Aorta (tissue), 5 donors: ENCODE measurements at regions not wholly inside any gene's neighbourhood (a gene's known extent, or its start where the extent isn't known, plus 50 kb on each side); places are given as distances from the start of the nearest gene placed in this dataset.

Experiments used
- ATAC-seq: fragments of 200-7000 bp; cut with Tn5 transposase; one replicate; pipeline ENCODE4 v1.9.1; 2022; ENCODE audit warnings: moderate library complexity; ENCODE audit not compliant: low FRiP score
- DNase-seq, 2 donors: peaks; one replicate each; pipeline ENCODE4 v3.0.0-alpha.2; 2020
- H3K27ac ChIP-seq, 2 donors: one replicate each; pipeline ENCODE4 v1.5.1; 2013; ENCODE audit warnings: low read length in 2 of 2, mild to moderate bottlenecking in 2 of 2, moderate library complexity in 2 of 2, control low read depth in 1 of 2, inconsistent platforms in 1 of 2, low read depth in 1 of 2
- H3K27me3 ChIP-seq, 2 donors: one replicate each; pipeline ENCODE4 v1.6.1; 2013; ENCODE audit warnings: control low read depth in 1 of 2, low read length in 1 of 2, mild to moderate bottlenecking in 1 of 2, moderate library complexity in 1 of 2; ENCODE audit not compliant: insufficient read depth in 2 of 2, control insufficient read depth in 1 of 2
- H3K36me3 ChIP-seq, 2 donors: one replicate each; pipeline ENCODE4 v1.6.1; 2013; ENCODE audit warnings: control low read depth in 1 of 2, low read length in 1 of 2, mild to moderate bottlenecking in 1 of 2; ENCODE audit not compliant: insufficient read depth in 2 of 2, control insufficient read depth in 1 of 2
- H3K4me1 ChIP-seq, 2 donors: one replicate each; pipeline ENCODE4 v1.6.1; 2013; ENCODE audit warnings: low read length in 2 of 2, control low read depth in 1 of 2, mild to moderate bottlenecking in 1 of 2, moderate library complexity in 1 of 2; ENCODE audit not compliant: insufficient read depth in 2 of 2, control insufficient read depth in 1 of 2
- H3K4me3 ChIP-seq, 2 donors: one replicate each; pipeline ENCODE4 v1.5.1; 2013; ENCODE audit warnings: low read length in 2 of 2, control low read depth in 1 of 2, mild to moderate bottlenecking in 1 of 2
- H3K9me3 ChIP-seq: one replicate; pipeline ENCODE4 v1.6.1; 2013; ENCODE audit warnings: mild to moderate bottlenecking, low read length; ENCODE audit not compliant: control insufficient read depth
- WGBS, 2 donors: extraction: QIAGEN DNeasy Blood & Tissue Kit; methylation state at CpG; one replicate each; pipeline ENCODE4 v1.1.7; 2013; 5-methylcytosine and 5-hydroxymethylcytosine counted together
- intact Hi-C, 2 donors: fragments of 100-400 bp; cut with DNase I; formaldehyde crosslinking; loops; one replicate each; pipeline versions ENCODE4 v1.14.2 to v1.15.0; 2022
- donor health status: healthy with polysubstance abuse.
- donor health status: Bipolar disorder and iron deficiency.
- donor health status: DM: no; HTN: no; CAD: no.
- donor health status: DM: no; HTN: no; CAD: no.
- donor health status: DM: yes; HTN: yes; CAD: no.

DNA sequence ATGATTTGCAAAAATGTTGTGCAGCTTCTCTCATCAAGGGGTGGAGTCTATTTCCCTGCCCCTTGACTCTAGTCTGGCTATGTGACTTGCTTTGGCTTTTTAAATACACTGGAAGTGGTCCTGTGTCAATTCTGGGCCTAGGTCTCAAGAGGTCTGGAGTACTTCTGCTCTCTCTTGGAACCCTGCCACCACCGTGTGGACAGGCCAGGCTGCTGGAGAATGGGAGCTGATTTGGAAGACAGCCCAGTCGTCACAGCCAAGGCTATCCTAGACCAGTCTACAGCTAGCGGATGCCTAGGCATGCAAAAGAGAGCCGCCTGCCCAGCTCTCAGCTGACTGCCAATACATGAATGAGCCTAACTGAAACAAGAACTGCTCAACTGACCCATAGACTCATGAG is 56.7 kb upstream of the CLINT1 start:
- intact Hi-C loops, result loop anchor here in 1 of 2 donors (10.0 kb wide), 1 partner anchor 101 kb away; no protein-coding TSS in a partner anchor
- Histone ChIP-seq H3K27me3 (no peaks in the 10 kb centered on the region), H3K9me3 (no peaks in the 10 kb centered on the region), H3K36me3 (no peaks in the 10 kb centered on the region), H3K4me1 (peaks cover 0 to 2% of the 10 kb centered on the region in 2 donors), H3K27ac (peak overlapping the region in 1 of 2 donors; percentile 39), H3K4me3 (no peak overlapping the region)
- peak; percentile 91 for ATAC-seq
- WGBS, 2 donors, result 3 to 8% methylated on average over 4 of the region's 4 CpGs
- peak; percentile 89 to 91 for DNase-seq

DNA sequence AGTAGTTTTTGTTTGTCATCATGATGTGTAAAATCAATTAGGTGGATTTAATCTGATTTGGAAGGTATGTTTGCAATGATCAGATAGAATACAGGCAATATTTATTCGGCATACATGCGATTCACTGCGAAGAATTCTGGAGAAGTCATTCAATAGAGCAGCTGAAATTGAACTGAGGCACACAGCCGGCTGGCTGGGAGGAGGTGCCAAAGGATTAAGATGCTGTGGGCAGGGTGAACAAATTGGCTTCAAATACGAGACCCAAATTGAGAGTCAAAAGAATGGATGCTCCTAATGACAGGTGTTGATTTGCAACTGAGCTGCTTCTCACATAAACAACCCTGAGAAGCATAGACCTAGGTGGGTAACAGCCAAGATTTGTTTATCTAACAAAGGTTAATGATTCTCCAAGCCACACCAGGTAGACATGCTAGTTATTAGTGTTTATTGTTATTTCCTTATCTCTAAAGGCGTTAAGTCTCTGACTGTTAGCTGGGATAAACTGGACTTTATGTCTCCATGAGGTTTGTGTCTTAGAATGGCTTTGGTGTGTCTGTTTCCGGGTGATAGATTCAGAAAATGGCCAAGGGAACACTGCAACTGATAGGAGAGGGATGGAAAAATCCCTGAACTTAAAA is 55.3 kb upstream of the CLINT1 start:
- DNase-seq (no peak), ATAC-seq (no peak)
- intact Hi-C loops, result loop anchor here in 1 of 2 donors (10.0 kb wide), 1 partner anchor 99 kb away; no protein-coding TSS in a partner anchor
- 87 to 89% methylated on average over 7 of the region's 7 CpGs for WGBS, 2 donors
- no peaks in the 10 kb centered on the region for H3K9me3 ChIP-seq
- no peaks in the 10 kb centered on the region for H3K27me3 ChIP-seq
- no peak overlapping the region for H3K27ac ChIP-seq
- peaks cover 0 to 2% of the 10 kb centered on the region in 2 donors for H3K4me1 ChIP-seq
- no peaks in the 10 kb centered on the region for H3K36me3 ChIP-seq
- no peak overlapping the region for H3K4me3 ChIP-seq

DNA sequence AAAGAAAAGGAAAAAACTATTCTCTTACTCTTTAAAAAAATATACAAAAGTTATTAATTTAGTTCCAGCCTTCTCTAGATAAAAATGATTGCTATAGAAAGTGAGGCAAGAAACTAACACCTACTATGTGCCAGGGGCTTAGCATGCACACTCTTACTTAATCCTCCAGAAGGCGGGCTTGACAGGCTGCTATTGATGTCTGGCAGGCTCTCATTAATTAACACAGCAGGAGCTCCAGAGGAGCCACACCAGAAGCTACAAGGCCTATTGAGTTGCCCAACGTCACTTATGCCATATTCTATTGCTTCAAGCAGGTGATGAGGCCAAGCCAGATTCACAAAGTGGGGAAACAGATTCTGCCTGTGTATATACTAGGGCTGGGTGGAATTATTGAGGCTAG is 54.6 kb upstream of the CLINT1 start:
- intact Hi-C loops, result loop anchor here in 1 of 2 donors (10.0 kb wide), 1 partner anchor 99 kb away; no protein-coding TSS in a partner anchor
- peaks cover 0 to 2% of the 10 kb centered on the region in 2 donors for H3K4me1 ChIP-seq
- WGBS, 2 donors, result 88 to 93% methylated on average over 2 of the region's 2 CpGs
- H3K27ac ChIP-seq, result no peak overlapping the region
- no peaks in the 10 kb centered on the region for H3K9me3 ChIP-seq
- DNase-seq (no peak), ATAC-seq (no peak)
- H3K36me3 ChIP-seq, result no peaks in the 10 kb centered on the region
- no peaks in the 10 kb centered on the region for H3K27me3 ChIP-seq
- no peak overlapping the region for H3K4me3 ChIP-seq

DNA sequence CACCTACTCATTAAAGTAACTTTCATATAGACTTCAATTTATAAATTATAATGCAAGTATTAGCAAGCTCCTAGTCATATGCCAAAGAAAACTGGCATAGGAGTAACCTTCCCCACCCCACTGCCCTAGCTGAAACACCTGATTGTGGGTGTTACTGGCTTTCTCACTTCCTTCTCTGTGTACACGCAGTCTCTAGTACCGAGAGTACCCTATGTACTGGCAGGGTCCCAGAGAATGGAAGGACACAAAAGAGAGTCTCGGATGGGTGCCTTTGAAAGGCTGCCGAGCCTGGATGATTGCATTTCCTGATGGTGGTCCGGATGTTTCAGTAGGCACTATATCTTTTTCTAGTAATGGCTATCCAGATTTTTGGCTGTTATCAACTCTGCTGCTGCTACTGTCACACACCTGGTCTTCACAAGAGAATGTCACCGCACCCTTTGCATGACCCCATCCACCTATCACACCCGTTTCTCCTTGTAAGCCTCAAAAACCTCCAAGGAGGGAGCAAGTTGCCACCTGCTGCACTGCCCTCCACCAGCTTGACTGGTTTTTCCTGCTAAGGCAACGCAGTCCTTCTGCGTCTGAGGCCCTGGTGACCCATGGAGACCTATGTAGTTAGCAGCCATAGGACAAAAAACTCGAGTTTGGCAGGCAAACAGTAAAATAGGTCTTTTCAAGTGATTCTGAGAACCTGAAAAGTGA is 53.8 kb upstream of the CLINT1 start:
- no peak for ATAC-seq
- DNase-seq, result no peak
- no peak overlapping the region for H3K4me3 ChIP-seq
- no peaks in the 10 kb centered on the region for H3K36me3 ChIP-seq
- peaks cover 0 to 1% of the 10 kb centered on the region in 2 donors for H3K4me1 ChIP-seq
- H3K27me3 ChIP-seq, result no peaks in the 10 kb centered on the region
- intact Hi-C loops, result loop anchor here in 1 of 2 donors (10.0 kb wide), 1 partner anchor 98 kb away; no protein-coding TSS in a partner anchor
- WGBS, 2 donors, result 88 to 93% methylated on average over 10 of the region's 10 CpGs
- no peak overlapping the region for H3K27ac ChIP-seq
- H3K9me3 ChIP-seq, result no peaks in the 10 kb centered on the region

DNA sequence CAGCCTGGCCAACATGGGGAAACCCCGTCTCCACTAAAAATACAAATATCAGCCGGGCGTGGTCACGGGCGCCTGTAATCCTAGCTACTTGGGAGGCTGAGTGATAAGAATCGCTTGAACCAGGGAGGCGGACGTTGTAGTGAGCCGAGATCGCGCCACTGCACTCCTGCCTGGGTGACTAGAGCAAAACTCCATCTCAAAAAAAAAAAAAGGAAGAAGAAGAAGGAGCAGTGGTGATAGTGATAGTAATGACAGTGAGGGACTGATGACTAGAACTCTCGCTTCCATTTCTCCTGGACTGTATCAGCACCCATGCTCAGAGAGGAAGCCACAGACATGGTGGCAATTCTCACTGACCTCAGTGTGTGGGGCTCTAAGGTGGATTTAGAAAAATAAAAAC is 52.6 kb upstream of the CLINT1 start:
- Histone ChIP-seq H3K4me3 (no peak overlapping the region), H3K27ac (no peak overlapping the region), H3K4me1 (no peaks in the 10 kb centered on the region), H3K9me3 (no peaks in the 10 kb centered on the region), H3K36me3 (no peaks in the 10 kb centered on the region), H3K27me3 (no peaks in the 10 kb centered on the region)
- intact Hi-C loops, result loop anchor here in 1 of 2 donors (10.0 kb wide), 1 partner anchor 97 kb away; no protein-coding TSS in a partner anchor
- DNase-seq, result no peak
- 96 to 98% methylated on average over 12 of the region's 12 CpGs for WGBS, 2 donors
- ATAC-seq, result no peak
